Hepatocyte (in vitro differentiated cells): ENCODE measurements at regions not wholly inside any gene's neighbourhood (a gene's known extent, or its start where the extent isn't known, plus 50 kb on each side); places are given as distances from the start of the nearest gene placed in this dataset.

Source experiments
- CTCF ChIP-seq: fragments of 200-600 bp; sonication (generic); IDR thresholded peaks from 2 replicates; pipeline ENCODE4 v1.5.1; 2016; ENCODE audit warnings: antibody characterized with exemption, mild to moderate bottlenecking; ENCODE audit not compliant: poor library complexity
- EZH2 ChIP-seq: fragments of 200-600 bp; sonication (generic); IDR thresholded peaks from 2 replicates; pipeline ENCODE4 v1.6.1; 2016; ENCODE audit warnings: antibody characterized with exemption, mild to moderate bottlenecking, borderline replicate concordance

GRCh38 chr12:58602179-58602578, 318.1 kb downstream of the LRIG3 start:
- TF ChIP-seq CTCF = no peak
- no peak for TF ChIP-seq EZH2
